HFFc6 (cell line): ENCODE measurements at regions not wholly inside any gene's neighbourhood (a gene's known extent, or its start where the extent isn't known, plus 50 kb on each side); places are given as distances from the start of the nearest gene placed in this dataset.

Experiments
- DNase-seq: peaks from one replicate; pipeline ENCODE4 v3.0.0-alpha.2; 2018
- H3K27ac Mint-ChIP-seq: 2 replicates; pipeline ENCODE4 v1.8.0; 2020; ENCODE audit warnings: mild to moderate bottlenecking, mixed read lengths
- H3K27me3 Mint-ChIP-seq: 2 replicates; pipeline ENCODE4 v1.8.0; 2021; ENCODE audit warnings: mild to moderate bottlenecking, moderate library complexity, mixed read lengths; ENCODE audit not compliant: insufficient read depth
- H3K36me3 Mint-ChIP-seq: 2 replicates; pipeline ENCODE4 v1.8.0; 2021; ENCODE audit warnings: low read depth, mixed read lengths
- H3K4me1 Mint-ChIP-seq: 2 replicates; pipeline ENCODE4 v1.8.0; 2020; ENCODE audit warnings: low read depth, mixed read lengths
- H3K4me3 Mint-ChIP-seq: 2 replicates; pipeline ENCODE4 v1.8.0; 2020; ENCODE audit warnings: mild to moderate bottlenecking, moderate library complexity, mixed read lengths
- H3K9me3 Mint-ChIP-seq: 2 replicates; pipeline ENCODE4 v1.8.0; 2020; ENCODE audit warnings: mild to moderate bottlenecking, mixed read lengths
- CTCF ChIP-seq: fragments of 200-600 bp; sonication (generic); IDR thresholded peaks from 2 replicates; pipeline ENCODE4 v1.5.0; 2021; ENCODE audit warnings: antibody characterized with exemption, mild to moderate bottlenecking

DNA sequence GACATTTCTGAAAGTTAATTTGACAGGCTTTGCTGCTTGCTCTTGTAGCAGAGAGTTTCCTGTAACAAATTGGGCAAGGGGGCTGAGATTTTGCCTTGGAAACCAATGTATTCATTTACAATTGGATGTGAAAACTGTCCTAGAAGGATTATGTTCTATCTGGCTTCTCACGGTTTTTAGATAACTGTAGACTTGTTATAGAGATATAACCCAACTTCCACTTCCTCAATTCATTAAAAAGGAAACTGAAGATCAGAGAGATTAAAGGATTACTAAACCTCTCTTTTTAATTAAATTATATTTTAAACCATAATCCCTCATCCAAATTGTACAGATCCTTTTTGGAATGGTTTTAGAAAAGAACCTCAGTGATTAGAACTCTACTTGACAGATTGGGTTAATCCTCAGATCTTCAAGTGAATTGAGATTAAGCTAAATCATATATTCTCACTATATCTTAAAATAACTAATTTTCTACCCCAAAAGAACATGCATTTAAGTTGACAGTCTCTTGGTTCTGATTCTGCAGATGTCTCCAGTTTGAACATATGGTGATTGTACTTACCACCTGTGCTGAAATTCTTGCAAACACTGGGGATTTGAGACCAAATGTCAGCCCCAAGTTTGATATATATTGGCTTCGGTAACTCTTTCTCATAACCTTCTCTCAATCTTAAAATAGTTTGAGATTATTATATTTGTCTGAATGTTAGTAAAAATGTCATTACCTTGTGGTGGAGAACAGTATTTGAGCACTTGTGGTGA is 130.1 kb upstream of the C9orf72 start:
- Mint-ChIP-seq H3K27me3 (no peaks in the 10 kb centered on the region), H3K36me3 (no peaks in the 10 kb centered on the region), H3K4me3 (no peak overlapping the region), H3K4me1 (no peaks in the 10 kb centered on the region), H3K27ac (no peak overlapping the region), H3K9me3 (peaks cover 19% of the 10 kb centered on the region)
- no peak for TF ChIP-seq CTCF
- DNase-seq = no peak

- Mint-ChIP-seq H3K4me1 (no peaks in the 10 kb centered on the region), H3K9me3 (peaks cover 56% of the 10 kb centered on the region), H3K27ac (no peak overlapping the region), H3K36me3 (no peaks in the 10 kb centered on the region; the same call in 1 of the 2 replicates), H3K27me3 (no peaks in the 10 kb centered on the region), H3K4me3 (no peak overlapping the region)
- TF ChIP-seq CTCF = no peak
- DNase-seq = no peak
These were observed 138.0 kb upstream of the C9orf72 start for GRCh38 chr9:27711241-27711640.

GRCh38 chr9:27712806-27713205 is 139.5 kb upstream of the C9orf72 start:
- no peak overlapping the region for H3K27ac Mint-ChIP-seq

GRCh38 chr9:27714388-27714787 is 141.1 kb upstream of the C9orf72 start:
- Mint-ChIP-seq H3K27ac (no peak overlapping the region), H3K4me3 (no peak overlapping the region)

More at GRCh38 chr9:27712806-27713205, 139.5 kb upstream of the C9orf72 start:
- H3K36me3 Mint-ChIP-seq = no peaks in the 10 kb centered on the region; the same call in 1 of the 2 replicates
- H3K27me3 Mint-ChIP-seq = no peaks in the 10 kb centered on the region
- no peak overlapping the region for H3K4me3 Mint-ChIP-seq
- no peak for DNase-seq
- TF ChIP-seq CTCF = no peak
- H3K4me1 Mint-ChIP-seq = no peaks in the 10 kb centered on the region
- peaks cover 54% of the 10 kb centered on the region for H3K9me3 Mint-ChIP-seq

DNA sequence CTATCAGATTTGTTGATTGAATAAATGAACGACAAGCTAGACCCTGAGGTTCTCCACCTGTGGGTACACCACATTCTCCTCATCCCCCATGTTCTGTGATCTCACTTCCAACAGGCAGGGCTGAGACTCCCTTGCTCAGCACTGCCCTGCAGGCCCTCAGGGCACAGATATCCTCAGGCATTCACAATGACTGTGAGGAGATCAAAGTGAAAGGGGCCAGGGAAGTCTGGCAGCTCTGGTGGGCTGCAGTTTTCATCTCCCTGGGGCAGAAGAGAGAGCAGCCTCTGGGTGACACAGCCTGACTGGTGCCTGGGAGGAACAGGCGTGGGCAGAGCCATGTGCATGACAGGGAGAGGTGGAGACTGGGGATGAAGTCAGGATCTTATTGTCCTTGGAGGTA is 142.4 kb upstream of the C9orf72 start:
- DNase-seq = no peak
- Mint-ChIP-seq H3K4me3 (no peak overlapping the region), H3K27me3 (no peaks in the 10 kb centered on the region), H3K36me3 (no peaks in the 10 kb centered on the region; the same call in 1 of the 2 replicates), H3K4me1 (no peaks in the 10 kb centered on the region), H3K9me3 (peaks cover 41% of the 10 kb centered on the region), H3K27ac (no peak overlapping the region)
- TF ChIP-seq CTCF = no peak

More at GRCh38 chr9:27714388-27714787, 141.1 kb upstream of the C9orf72 start:
- Mint-ChIP-seq H3K36me3 (no peaks in the 10 kb centered on the region; the same call in 1 of the 2 replicates), H3K27me3 (no peaks in the 10 kb centered on the region), H3K9me3 (peaks cover 41% of the 10 kb centered on the region), H3K4me1 (no peaks in the 10 kb centered on the region)
- DNase-seq = no peak
- TF ChIP-seq CTCF = no peak
